Gastrocnemius medialis (tissue), 4 donors: ENCODE measurements at regions not wholly inside any gene's neighbourhood (a gene's known extent, or its start where the extent isn't known, plus 50 kb on each side); places are given as distances from the start of the nearest gene placed in this dataset.

ENCODE experiments used
- POLR2A ChIP-seq, 2 donors: fragments of 450-650 bp; IDR thresholded peaks; one replicate each; pipeline ENCODE4 v1.6.1; 2017; ENCODE audit warnings: antibody characterized with exemption in 2 of 2, mild to moderate bottlenecking in 2 of 2, moderate library complexity in 2 of 2
- TF ChIP-seq, protein P1 (sequence below), 5 experiments: fragments of 450-650 bp in 3 of 5; fragments of 200-600 bp in 2 of 5; sonication (generic) in 2 of 5; IDR thresholded peaks in 4 of 5; conservative IDR thresholded peaks in 1 of 5; 1 replicate in 4 of 5; 2 replicates in 1 of 5; pipeline ENCODE4 v1.5.1; 2016 to 2019; ENCODE audit warnings: antibody characterized with exemption in 5 of 5, mild to moderate bottlenecking in 3 of 5, moderate library complexity in 3 of 5

DNA sequence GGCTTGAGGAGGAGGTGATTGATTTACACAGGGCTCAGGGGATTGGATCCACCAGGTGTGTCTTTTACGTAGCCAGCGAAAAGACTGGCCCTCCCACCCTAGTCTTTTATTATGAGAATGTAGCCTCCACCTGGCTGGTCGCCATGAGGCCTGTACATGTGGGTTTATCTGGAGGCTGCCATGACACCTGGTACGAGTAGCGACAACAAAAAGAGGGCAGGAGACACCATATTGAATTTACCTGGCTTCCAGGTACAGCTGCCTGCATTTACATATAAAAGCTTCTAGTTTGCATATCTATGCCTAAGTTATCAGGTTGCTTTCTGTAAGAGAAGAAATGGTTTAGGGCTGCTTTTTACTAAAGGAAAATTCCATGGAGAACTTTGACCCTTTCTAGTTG, 1173.7 kb upstream of the SEMA6A start:
- TF ChIP-seq, protein P1, sequence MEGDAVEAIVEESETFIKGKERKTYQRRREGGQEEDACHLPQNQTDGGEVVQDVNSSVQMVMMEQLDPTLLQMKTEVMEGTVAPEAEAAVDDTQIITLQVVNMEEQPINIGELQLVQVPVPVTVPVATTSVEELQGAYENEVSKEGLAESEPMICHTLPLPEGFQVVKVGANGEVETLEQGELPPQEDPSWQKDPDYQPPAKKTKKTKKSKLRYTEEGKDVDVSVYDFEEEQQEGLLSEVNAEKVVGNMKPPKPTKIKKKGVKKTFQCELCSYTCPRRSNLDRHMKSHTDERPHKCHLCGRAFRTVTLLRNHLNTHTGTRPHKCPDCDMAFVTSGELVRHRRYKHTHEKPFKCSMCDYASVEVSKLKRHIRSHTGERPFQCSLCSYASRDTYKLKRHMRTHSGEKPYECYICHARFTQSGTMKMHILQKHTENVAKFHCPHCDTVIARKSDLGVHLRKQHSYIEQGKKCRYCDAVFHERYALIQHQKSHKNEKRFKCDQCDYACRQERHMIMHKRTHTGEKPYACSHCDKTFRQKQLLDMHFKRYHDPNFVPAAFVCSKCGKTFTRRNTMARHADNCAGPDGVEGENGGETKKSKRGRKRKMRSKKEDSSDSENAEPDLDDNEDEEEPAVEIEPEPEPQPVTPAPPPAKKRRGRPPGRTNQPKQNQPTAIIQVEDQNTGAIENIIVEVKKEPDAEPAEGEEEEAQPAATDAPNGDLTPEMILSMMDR (IDR thresholded peaks at IDR 0.05 in 4 of 5, conservative IDR thresholded peaks at IDR 0.05 in 1 of 5) = no peak
- TF ChIP-seq POLR2A (IDR thresholded peaks at IDR 0.05) = no peak
